HT-29 (cell line): ENCODE measurements at regions not wholly inside any gene's neighbourhood (a gene's known extent, or its start where the extent isn't known, plus 50 kb on each side); places are given as distances from the start of the nearest gene placed in this dataset.
A peak's percentile ranks its signal among the peaks of the same experiment; 100 is the strongest.
"Not testable (repeated sequence)": the region's sequence is repeated elsewhere in the genome, so short reads cannot be mapped to it uniquely, and the experiment has no call there.

Experiments used
- DNase-seq: peaks from one replicate; pipeline ENCODE4 v3.0.0-alpha.2; 2015; ENCODE audit warnings: low spot score

DNA sequence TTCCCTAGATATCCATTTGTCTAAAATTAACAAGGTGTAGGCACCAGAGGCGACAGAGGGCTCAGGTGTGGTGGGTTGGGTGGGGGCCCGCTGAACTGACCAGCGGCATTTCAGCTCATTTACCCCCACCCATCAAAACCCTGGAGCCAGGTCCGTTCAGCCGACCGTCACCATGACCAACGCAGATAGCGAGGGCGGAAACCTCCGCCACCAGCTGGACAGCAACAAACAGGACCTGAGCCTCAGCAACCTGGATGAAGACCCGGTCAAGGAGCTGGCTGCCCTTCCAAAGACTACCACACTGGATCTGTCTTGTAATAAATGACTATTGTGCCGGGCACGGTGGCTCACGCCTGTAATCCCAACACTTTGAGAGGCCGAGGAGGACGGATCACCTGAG lies 120.8 kb upstream of the LGSN start:
- DNase-seq: no peak

GRCh38 chr6:63441266-63441956 lies 121.6 kb upstream of the LGSN start:
- DNase-seq: no peak

DNA sequence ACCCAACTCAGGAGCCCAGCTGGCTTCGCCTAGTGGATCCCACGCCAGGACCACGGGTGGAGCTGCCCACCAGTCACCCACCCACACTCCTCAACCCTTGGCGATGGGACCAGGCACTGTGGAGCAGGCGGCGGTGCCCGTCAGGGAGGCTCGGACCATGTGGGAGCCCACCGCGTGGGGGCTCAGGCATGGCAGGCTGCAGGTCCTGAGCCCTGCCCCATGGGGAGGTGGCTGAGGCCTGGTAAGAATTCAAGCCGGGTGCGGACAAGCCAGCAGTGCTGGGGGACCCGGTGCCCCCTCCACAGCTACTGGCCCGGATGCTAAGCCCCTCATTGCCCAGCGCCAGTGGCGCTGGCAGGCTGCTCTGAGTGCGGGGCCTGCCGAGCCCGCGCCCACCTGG lies 123.1 kb upstream of the LGSN start:
- DNase-seq: no peak

- no peak for DNase-seq
Measured at GRCh38 chr6:63444768-63445167, 125.0 kb upstream of the LGSN start.

DNA sequence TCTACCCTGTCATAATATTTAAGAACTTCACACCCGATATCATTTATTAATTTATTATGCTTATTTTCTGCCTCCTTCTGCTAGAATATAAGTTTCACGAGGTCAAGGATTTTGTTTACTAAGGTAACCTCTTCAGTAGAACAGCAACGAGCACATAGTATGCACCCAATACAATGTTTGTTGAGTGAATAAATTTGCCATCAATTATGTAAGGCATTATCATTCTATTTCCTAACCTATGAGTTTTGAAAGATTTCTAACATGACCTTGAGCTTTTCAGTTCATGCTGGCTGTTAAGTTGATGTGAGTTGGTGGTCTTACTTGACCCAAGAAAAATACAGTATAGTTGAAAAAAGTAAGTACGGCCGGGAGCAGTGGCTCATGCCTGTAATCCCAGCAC lies 125.9 kb upstream of the LOC128125822 start:
- no peak for DNase-seq

GRCh38 chr6:63447134-63447533 lies 125.1 kb upstream of the LOC128125822 start:
- DNase-seq: no peak

GRCh38 chr6:63448229-63448628 lies 124.1 kb upstream of the LOC128125822 start:
- DNase-seq: no peak

DNA sequence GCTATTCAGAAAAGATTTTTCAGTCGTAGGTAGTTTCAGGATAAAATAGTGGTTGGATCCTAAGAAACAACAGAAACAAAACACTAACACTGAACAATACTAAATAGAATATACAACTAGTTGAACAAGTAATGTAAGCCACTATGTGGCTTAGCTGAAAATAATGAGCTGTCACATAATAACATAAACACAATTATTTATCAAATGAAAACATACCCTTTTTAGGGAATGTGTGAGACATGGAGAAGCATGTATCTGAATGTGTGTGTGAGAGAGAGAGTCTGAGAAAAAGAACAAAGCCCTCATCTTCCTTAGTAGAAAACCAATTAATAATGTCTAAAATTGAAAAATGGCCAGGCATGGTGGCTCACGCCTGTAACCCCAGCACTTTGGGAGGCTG lies 122.6 kb upstream of the LOC128125822 start:
- no peak for DNase-seq

GRCh38 chr6:63451238-63451637 lies 121.0 kb upstream of the LOC128125822 start:
- no peak for DNase-seq

GRCh38 chr6:63452125-63452524 lies 120.2 kb upstream of the LOC128125822 start:
- no peak for DNase-seq

GRCh38 chr6:63456734-63457133 lies 115.5 kb upstream of the LOC128125822 start:
- DNase-seq: no peak

- peak; percentile 52 for DNase-seq
Measured at GRCh38 chr6:63458480-63459115, 113.7 kb upstream of the LOC128125822 start.

- no peak for DNase-seq
Measured at GRCh38 chr6:63459814-63460213, 112.5 kb upstream of the LOC128125822 start.

DNA sequence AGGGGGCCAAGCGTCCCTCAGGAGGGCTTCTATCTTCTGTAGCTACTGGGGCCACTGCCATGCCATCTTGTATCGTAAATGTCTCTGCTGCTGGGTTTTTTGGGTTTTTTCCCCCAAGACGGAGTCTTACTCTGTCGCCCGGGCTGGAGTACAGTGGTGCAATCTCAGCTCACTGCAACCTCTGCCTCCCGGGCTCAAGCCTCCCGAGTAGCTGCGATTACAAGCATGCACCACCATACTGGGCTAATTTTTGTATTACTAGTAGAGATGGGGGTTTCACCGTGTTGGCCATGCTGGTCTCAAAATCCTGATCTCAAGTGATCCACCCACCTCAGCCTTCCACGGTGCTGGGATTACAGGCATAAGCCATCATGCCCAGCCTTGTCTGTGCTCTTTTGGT lies 111.3 kb upstream of the LOC128125822 start:
- no peak for DNase-seq

DNA sequence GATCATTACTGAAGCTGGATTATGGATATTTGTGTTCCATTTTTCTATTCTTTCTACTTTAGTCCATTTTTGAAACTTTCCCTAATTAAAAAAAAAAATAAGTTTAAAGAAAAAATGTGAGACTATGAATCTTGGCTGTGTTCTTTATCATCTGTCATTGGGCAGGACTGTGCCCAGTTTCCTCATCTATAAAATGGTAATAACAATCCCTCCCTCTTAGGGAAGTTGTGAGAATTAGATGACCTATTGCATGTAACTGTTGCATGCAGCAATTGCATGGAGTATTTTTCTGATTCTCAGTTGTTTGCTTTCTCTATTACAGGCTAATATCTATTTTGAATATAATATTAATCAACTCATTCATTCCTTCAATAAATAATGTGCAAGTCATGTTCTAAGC lies 108.2 kb upstream of the LOC128125822 start:
- no peak for DNase-seq

DNA sequence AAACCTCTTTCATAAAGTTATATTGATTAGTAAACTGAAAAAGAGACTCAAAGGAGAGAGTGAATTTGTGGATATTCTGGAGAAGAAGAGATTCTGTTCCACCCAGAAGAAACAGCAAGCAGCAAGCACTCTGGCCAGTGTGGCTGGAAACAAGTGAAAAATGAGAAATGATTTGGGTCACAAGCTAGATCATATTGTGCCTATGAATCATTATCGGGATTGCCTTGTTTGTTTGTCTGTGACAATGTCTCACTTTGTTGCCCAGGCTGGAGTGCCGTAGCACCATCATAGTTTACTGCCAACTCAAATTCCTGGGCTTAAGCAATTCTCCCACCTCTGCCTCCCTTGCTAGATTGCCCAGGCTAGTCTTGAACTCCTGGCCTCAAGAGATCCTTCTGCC lies 106.5 kb upstream of the LOC128125822 start:
- DNase-seq: no peak

GRCh38 chr6:63466242-63466733 lies 106.0 kb upstream of the LOC128125822 start:
- DNase-seq: no peak

DNA sequence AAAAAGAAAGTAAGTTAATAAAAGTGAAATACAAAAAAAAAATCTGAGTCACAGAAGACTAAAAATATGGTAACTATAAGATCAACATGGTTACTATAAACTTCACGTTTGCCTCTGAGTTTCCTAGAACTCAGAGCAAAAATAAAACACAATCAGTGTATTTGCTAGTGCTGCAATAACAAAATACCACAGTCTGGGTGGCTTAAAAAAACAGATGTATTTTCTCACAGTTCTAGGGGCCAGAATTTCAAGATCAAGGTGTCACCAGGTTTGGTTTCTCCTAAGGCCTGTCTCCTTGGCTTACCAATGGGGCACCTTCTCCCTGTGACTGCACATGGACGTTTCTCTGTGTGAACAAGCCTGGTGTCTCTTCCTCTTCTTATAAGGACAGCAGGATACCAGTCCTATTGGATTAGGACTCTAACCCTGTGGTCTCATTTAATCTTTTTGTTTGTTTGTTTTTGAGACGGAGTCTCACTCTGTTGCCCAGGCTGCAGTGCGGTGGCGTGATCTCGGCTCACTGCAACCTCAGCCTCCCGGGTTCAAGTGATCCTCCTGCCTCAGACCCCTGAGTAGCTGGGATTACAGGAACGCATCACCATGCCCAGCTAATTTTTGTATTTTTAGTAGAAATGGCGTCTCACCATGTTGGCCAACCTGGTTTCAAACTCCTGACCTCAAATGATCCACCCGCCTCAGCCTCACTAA lies 104.9 kb upstream of the LOC128125822 start:
- DNase-seq: no peak

DNA sequence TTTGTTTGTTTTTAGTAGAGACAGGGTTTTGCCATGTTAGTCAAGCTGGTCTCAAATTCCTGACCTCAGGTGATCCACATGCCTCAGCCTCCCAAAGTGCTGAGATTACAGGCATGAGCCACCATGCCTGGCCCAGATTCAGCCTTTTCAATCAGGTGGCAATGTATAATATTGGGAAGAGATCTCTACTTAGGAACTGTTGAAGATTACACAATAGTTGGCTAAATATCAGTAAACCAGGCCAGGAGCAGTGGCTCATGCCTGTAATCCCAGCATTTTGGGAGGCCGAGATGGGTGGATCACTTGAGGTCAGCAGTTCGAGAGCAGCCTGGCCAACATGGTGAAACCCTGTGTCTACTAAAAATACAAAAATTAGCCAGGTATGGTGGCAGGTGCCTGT lies 101.1 kb upstream of the LOC128125822 start:
- not testable (repeated sequence) for DNase-seq

GRCh38 chr6:63471654-63472053 lies 100.6 kb upstream of the LOC128125822 start:
- DNase-seq: no peak

DNA sequence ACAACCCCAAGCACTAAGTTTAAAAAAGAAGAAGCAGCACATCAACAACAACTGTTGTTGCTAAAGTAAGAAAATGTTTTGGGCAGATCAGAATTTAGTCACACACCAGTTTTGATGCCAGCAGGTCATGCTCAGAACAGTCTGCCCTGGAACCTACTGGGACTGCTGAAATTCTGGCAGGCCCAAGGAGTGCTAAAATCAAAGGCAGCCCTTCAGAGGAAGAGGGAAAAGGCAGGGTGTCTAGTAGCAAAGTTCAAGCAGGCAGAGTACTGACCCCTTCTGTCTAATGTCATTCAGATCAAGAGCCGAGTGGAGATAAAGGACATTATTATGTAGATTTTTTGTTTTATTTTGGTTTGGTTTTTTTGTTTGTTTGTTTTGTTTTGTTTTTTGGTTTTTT lies 96.6 kb upstream of the LOC128125822 start:
- no peak for DNase-seq

DNA sequence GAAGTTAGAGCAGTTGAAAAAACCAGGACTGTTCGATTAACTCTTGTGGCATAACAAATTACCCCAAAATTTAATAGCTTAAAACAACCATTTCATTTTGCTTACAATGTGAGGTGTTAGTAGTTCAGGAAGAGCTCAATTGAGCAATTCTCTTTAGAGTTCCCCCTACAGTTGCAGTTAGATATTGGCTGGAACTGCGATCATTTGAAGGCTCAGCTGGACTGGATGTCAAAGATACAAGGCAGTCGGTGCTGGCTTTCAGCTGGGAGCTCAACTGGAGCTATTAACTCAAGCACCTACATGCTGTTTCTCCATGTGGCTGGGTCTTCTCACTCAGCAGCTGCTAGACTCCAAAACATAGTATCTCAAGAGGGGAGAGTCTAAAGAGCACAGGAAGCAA lies 96.0 kb upstream of the LOC128125822 start:
- no peak for DNase-seq
